ENCODE measurements at regions not wholly inside any gene's neighbourhood (a gene's known extent, or its start where the extent isn't known, plus 50 kb on each side); places are given as distances from the start of the nearest gene placed in this dataset.

GRCh38 chr2:142755191-142755590 lies 122.3 kb upstream of the KYNU start (continued):
- no peak for TF ChIP-seq USF2 (IDR thresholded peaks at IDR 0.05; ENCODE audit: borderline replicate concordance, low read depth, low read length)
- TF ChIP-seq SIN3A (IDR thresholded peaks at IDR 0.05; ENCODE audit: borderline replicate concordance, low read depth, low read length): no peak

- Histone ChIP-seq H3K9me2 (no peaks in the 10 kb centered on the region), H3K4me2 (no peak overlapping the region), H3K27ac (ENCODE audit: low read depth in 2 of 2, low read length in 1 of 2) (no peak overlapping the region), H3F3A (replicated peaks; ENCODE audit: insufficient read depth) (no peaks in the 10 kb centered on the region), H3K4me3 (ENCODE audit: low read depth in 2 of 2, low read length in 1 of 2) (no peak overlapping the region), H3K4me1 (ENCODE audit: control insufficient read depth in 1 of 2, insufficient read depth in 2 of 2, low read depth in 1 of 2, low read length in 1 of 2) (no peaks in the 10 kb centered on the region), H2AFZ (ENCODE audit: low read depth) (no peak overlapping the region), H4K20me1 (ENCODE audit: insufficient read depth) (no peaks in the 10 kb centered on the region), H3K9me3 (no peaks in the 10 kb centered on the region), H3K36me3 (replicated peaks in 1 of 2; ENCODE audit: control insufficient read depth in 1 of 2, insufficient read depth in 2 of 2, low read length in 1 of 2) (no peaks in the 10 kb centered on the region), H3K27me3 (ENCODE audit: insufficient read depth) (no peaks in the 10 kb centered on the region), H3K79me2 (ENCODE audit: insufficient read depth) (no peaks in the 10 kb centered on the region), H3K9ac (no peak overlapping the region)
- ChIA-PET CTCF (no interaction called here), POLR2A (no interaction called here)
- DNase-seq: no peak
- no peak for TF ChIP-seq FOXM1 (IDR thresholded peaks at IDR 0.05; ENCODE audit: low read depth)
- no peak for TF ChIP-seq TEAD4 (IDR thresholded peaks at IDR 0.05; ENCODE audit: borderline replicate concordance, insufficient read depth)
- no peak for TF ChIP-seq RCOR1 (IDR thresholded peaks at IDR 0.05; ENCODE audit: low read length)
- TF ChIP-seq EP300 (IDR thresholded peaks at IDR 0.05; ENCODE audit: borderline replicate concordance in 1 of 2, low read depth in 1 of 2, low read length in 1 of 2): no peak
- TF ChIP-seq NFIC (IDR thresholded peaks at IDR 0.05; ENCODE audit: borderline replicate concordance): no peak
- no peak for TF ChIP-seq EZH2phosphoT487 (IDR thresholded peaks at IDR 0.05; ENCODE audit: borderline replicate concordance, low read depth)
- no peak for TF ChIP-seq FOSL2 (IDR thresholded peaks at IDR 0.05; ENCODE audit: borderline replicate concordance, low read depth)
- no peak for TF ChIP-seq RXRA (IDR thresholded peaks at IDR 0.05; ENCODE audit: borderline replicate concordance, low read depth)
- no peak for TF ChIP-seq TAF1 (IDR thresholded peaks at IDR 0.05; ENCODE audit: borderline replicate concordance, low read depth, low read length)
- no peak for TF ChIP-seq MXI1 (IDR thresholded peaks at IDR 0.05; ENCODE audit: low read depth, low read length)
- TF ChIP-seq TCF12 (IDR thresholded peaks at IDR 0.05): no peak
- TF ChIP-seq GABPA (IDR thresholded peaks at IDR 0.05; ENCODE audit: low read depth): no peak
- no peak for TF ChIP-seq POLR2AphosphoS5 (IDR thresholded peaks at IDR 0.05; ENCODE audit: low read depth, low read length)
- TF ChIP-seq, protein P1, sequence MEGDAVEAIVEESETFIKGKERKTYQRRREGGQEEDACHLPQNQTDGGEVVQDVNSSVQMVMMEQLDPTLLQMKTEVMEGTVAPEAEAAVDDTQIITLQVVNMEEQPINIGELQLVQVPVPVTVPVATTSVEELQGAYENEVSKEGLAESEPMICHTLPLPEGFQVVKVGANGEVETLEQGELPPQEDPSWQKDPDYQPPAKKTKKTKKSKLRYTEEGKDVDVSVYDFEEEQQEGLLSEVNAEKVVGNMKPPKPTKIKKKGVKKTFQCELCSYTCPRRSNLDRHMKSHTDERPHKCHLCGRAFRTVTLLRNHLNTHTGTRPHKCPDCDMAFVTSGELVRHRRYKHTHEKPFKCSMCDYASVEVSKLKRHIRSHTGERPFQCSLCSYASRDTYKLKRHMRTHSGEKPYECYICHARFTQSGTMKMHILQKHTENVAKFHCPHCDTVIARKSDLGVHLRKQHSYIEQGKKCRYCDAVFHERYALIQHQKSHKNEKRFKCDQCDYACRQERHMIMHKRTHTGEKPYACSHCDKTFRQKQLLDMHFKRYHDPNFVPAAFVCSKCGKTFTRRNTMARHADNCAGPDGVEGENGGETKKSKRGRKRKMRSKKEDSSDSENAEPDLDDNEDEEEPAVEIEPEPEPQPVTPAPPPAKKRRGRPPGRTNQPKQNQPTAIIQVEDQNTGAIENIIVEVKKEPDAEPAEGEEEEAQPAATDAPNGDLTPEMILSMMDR (IDR thresholded peaks at IDR 0.05): no peak
- TF ChIP-seq FOXJ3 (CRISPR knock-in tag; IDR thresholded peaks at IDR 0.05): no peak
- no peak for TF ChIP-seq USF1 (IDR thresholded peaks at IDR 0.05; ENCODE audit: borderline replicate concordance, low read depth)
- WGBS (ENCODE audit: low lambda C conversion rate): 27% methylated on average over 1 of the region's 1 CpG
Measured at GRCh38 chr2:142754182-142754581, 123.3 kb upstream of the KYNU start.
